CD4-positive, alpha-beta memory T cell (primary cell): ENCODE measurements at regions not wholly inside any gene's neighbourhood (a gene's known extent, or its start where the extent isn't known, plus 50 kb on each side); places are given as distances from the start of the nearest gene placed in this dataset.
"Not testable (repeated sequence)": the region's sequence is repeated elsewhere in the genome, so short reads cannot be mapped to it uniquely, and the experiment has no call there.

Source experiments
- CTCF ChIA-PET: fragments of 350-600 bp; sonication (Branson Sonifier 250); formaldehyde crosslinking; loops from one replicate; lab custom pipeline; 2021; ENCODE audit warnings: inconsistent platforms; ENCODE audit not compliant: partially characterized antibody; lab: Charles Lee
- POLR2A ChIA-PET: fragments of 350-600 bp; sonication (Branson Sonifier 250); formaldehyde crosslinking; loops from one replicate; lab custom pipeline; 2021; ENCODE audit not compliant: partially characterized antibody; lab: Charles Lee
- DNase-seq, 5 donors: peaks; one replicate each; pipeline versions ENCODE4 v3.0.0 to v3.0.0-alpha.2; 2020 to 2022; ENCODE audit warnings: mixed read lengths in 1 of 5
- H3K27ac ChIP-seq: one replicate; pipeline ENCODE4 v1.7.0; 2013; ENCODE audit warnings: low read depth, low read length
- H3K27me3 ChIP-seq: 2 replicates; pipeline ENCODE4 v1.7.0; 2013; ENCODE audit warnings: mild to moderate bottlenecking, low read length, moderate library complexity; ENCODE audit not compliant: insufficient read depth
- H3K36me3 ChIP-seq: 2 replicates; pipeline ENCODE4 v1.7.0; 2013; ENCODE audit warnings: mild to moderate bottlenecking, low read length, moderate library complexity; ENCODE audit not compliant: insufficient read depth
- H3K4me1 ChIP-seq: 2 replicates; pipeline ENCODE4 v1.7.0; 2013; ENCODE audit warnings: mild to moderate bottlenecking, low read length, moderate library complexity; ENCODE audit not compliant: insufficient read depth
- H3K4me3 ChIP-seq, 2 donors: one replicate each; pipeline ENCODE4 v1.7.0; 2013; ENCODE audit warnings: low read length in 2 of 2, mild to moderate bottlenecking in 1 of 2
- H3K9me3 ChIP-seq, 2 donors: one replicate each; pipeline ENCODE4 v1.7.0; 2013; ENCODE audit warnings: low read length in 2 of 2, control low read depth in 1 of 2; ENCODE audit not compliant: control insufficient read depth in 1 of 2
- H3K27ac Mint-ChIP-seq, 7 donors: one replicate each; pipeline ENCODE4 v1.8.0; 2020 to 2021; ENCODE audit warnings: mixed read lengths in 7 of 7, mild to moderate bottlenecking in 6 of 7, inconsistent platforms in 3 of 7, moderate library complexity in 3 of 7
- H3K27me3 Mint-ChIP-seq, 2 donors: one replicate each; pipeline ENCODE4 v1.8.0; 2020 to 2021; ENCODE audit warnings: mixed read lengths in 2 of 2
- H3K36me3 Mint-ChIP-seq, 2 donors: one replicate each; pipeline ENCODE4 v1.8.0; 2020 to 2021; ENCODE audit warnings: mixed read lengths in 2 of 2, inconsistent platforms in 1 of 2, mild to moderate bottlenecking in 1 of 2
- H3K4me1 Mint-ChIP-seq, 4 donors: one replicate each; pipeline ENCODE4 v1.8.0; 2020 to 2021; ENCODE audit warnings: mixed read lengths in 4 of 4, mild to moderate bottlenecking in 1 of 4
- H3K4me3 Mint-ChIP-seq, 8 donors: one replicate each; pipeline ENCODE4 v1.8.0; 2020 to 2021; ENCODE audit warnings: mixed read lengths in 8 of 8, mild to moderate bottlenecking in 7 of 8, moderate library complexity in 6 of 8, inconsistent platforms in 3 of 8
- H3K9me3 Mint-ChIP-seq, 8 donors: one replicate each; pipeline ENCODE4 v1.8.0; 2020 to 2021; ENCODE audit warnings: mixed read lengths in 8 of 8, mild to moderate bottlenecking in 5 of 8, inconsistent platforms in 3 of 8, moderate library complexity in 1 of 8
- intact Hi-C: fragments of 100-400 bp; cut with micrococcal nuclease; formaldehyde crosslinking; loops from one replicate; pipeline ENCODE4 v1.15.1; 2023

DNA sequence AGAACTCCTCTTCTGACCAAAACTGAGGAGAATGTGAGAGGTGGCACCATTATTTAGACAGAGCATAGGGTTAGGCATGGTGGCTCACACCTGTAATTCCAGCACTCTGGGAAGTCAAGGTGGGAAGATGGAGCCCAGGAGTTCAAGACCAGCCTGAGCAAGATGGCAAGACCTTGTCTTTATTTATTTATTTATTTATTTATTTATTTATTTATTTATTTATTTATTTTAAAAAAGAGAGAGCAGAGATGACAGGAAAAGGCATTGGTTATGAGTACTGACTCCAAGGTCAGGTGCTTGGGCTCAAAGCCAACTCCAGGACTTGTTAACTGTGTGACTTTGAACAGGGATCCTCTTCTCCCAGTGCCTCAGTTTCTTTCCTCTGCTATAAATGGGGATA is 217.7 kb downstream of the MEX3B start:
- Mint-ChIP-seq H3K4me3 (no peak overlapping the region), H3K9me3 (peaks cover 0 to 2% (median 0%) of the 10 kb centered on the region in 8 donors), H3K4me1 (no peaks in the 10 kb centered on the region), H3K27ac (no peak overlapping the region), H3K27me3 (peaks cover 2 to 7% of the 10 kb centered on the region in 2 donors), H3K36me3 (no peaks in the 10 kb centered on the region)
- ChIA-PET CTCF (no interaction called here), POLR2A (no interaction called here)
- Histone ChIP-seq H3K4me3 (no peak overlapping the region), H3K27me3 (no peaks in the 10 kb centered on the region), H3K36me3 (no peaks in the 10 kb centered on the region), H3K4me1 (no peaks in the 10 kb centered on the region), H3K27ac (no peak overlapping the region), H3K9me3 (no peaks in the 10 kb centered on the region)
- intact Hi-C loops: no loop called here
- no peak for DNase-seq

DNA sequence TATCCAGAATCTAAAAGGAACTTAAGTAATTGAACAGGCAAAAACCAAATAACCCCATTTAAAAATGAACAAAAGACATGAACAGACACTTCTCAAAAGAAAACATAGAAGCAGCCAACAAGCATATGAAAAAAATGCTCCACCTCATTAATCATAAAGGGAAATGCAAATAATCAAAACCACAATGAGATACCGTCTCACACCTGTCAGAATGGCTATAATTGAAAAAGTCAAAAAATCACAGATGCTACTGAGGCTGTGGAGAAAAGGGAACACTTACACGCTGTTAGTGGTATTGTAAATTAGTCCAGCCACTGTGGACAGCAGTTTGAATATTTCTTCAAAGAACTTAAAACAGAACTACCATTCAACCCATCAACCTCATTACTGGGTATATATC is 220.7 kb downstream of the MEX3B start:
- intact Hi-C loops: no loop called here
- no peak overlapping the region for H3K27ac Mint-ChIP-seq
- Histone ChIP-seq H3K9me3 (no peaks in the 10 kb centered on the region), H3K36me3 (no peaks in the 10 kb centered on the region), H3K27ac (no peak overlapping the region), H3K4me3 (no peak overlapping the region), H3K27me3 (no peaks in the 10 kb centered on the region), H3K4me1 (no peaks in the 10 kb centered on the region)
- ChIA-PET POLR2A (no interaction called here), CTCF (no interaction called here)
- no peak for DNase-seq
- H3K9me3 Mint-ChIP-seq: peaks cover 0 to 3% (median 0%) of the 10 kb centered on the region in 8 donors
- H3K4me1 Mint-ChIP-seq: no peaks in the 10 kb centered on the region
- no peaks in the 10 kb centered on the region for H3K36me3 Mint-ChIP-seq
- H3K27me3 Mint-ChIP-seq: peaks cover 5 to 10% of the 10 kb centered on the region in 2 donors
- no peak overlapping the region for H3K4me3 Mint-ChIP-seq

DNA sequence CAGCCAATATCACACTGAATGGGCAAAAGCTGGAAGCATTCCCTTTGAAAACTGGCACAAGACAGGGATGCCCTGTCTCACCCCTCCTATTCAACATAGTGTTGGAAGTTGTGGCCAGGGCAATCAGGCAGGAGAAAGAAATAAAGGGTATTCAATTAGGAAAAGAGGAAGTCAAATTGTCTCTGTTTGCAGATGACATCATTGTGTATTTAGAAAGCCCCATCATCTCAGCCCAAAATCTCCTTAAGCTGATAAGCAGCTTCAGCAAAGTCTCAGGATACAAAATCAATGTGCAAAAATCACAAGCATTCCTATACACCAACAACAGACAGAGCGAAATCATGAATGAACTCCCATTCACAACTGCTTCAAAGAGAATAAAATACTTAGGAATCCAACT is 223.2 kb downstream of the MEX3B start:
- H3K4me1 ChIP-seq, H3K27ac Mint-ChIP-seq, H3K27ac ChIP-seq, POLR2A ChIA-PET, H3K4me3 ChIP-seq, H3K36me3 Mint-ChIP-seq, H3K9me3 Mint-ChIP-seq, H3K27me3 ChIP-seq, H3K36me3 ChIP-seq, CTCF ChIA-PET, H3K9me3 ChIP-seq, DNase-seq, H3K4me1 Mint-ChIP-seq, intact Hi-C loops, H3K4me3 Mint-ChIP-seq: not testable (repeated sequence)
- H3K27me3 Mint-ChIP-seq: peaks cover 11 to 17% of the 10 kb centered on the region in 2 donors

DNA sequence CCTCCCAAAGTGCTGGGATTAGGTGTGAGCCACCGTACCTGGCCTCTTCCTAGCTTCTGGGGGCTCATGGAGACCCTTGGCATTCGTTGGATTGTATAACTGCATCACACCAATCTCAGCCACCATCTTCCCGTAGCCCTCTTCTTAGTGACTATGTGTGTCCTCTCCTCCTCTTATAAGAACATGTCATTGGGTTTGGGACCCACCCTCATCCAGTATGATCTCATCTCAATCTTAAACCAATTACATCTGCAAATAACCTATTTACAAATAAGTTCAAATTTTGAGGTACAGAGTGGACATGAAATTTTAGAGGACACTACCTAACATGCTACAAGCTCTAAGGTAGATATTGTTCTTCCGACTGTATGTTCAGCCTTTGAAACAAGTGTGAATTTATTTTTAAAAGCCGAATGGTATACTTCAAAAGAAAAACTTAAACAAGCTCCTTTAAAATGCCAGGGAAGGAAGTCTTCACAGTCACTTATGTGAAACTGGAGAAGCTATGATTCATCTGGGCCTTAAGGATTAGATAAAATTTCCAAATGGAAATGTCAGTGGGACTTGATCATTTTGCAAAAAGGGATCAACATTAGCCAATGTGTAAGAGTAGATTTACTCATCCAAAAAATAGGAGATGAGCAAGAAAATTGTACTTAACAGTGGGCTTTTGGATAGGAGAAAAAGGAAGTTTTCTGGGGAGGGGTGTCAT is 225.7 kb downstream of the MEX3B start:
- no peaks in the 10 kb centered on the region for H3K4me1 Mint-ChIP-seq
- intact Hi-C loops: no loop called here
- H3K4me3 Mint-ChIP-seq: no peak overlapping the region
- POLR2A ChIA-PET: no interaction called here
- H3K27ac Mint-ChIP-seq: no peak overlapping the region
- H3K9me3 ChIP-seq: no peaks in the 10 kb centered on the region
- H3K27ac ChIP-seq: no peak overlapping the region
- H3K27me3 Mint-ChIP-seq: peaks cover 11 to 21% of the 10 kb centered on the region in 2 donors
- H3K36me3 Mint-ChIP-seq: no peaks in the 10 kb centered on the region
- H3K9me3 Mint-ChIP-seq: peaks cover 0 to 3% (median 0%) of the 10 kb centered on the region in 8 donors
- no peaks in the 10 kb centered on the region for H3K27me3 ChIP-seq
- no peak overlapping the region for H3K4me3 ChIP-seq
- H3K4me1 ChIP-seq: no peaks in the 10 kb centered on the region
- CTCF ChIA-PET: interaction anchor here (0.5 kb wide), 1 partner anchor 126 kb away, joined by 3 read pairs; no protein-coding TSS in a partner anchor
- H3K36me3 ChIP-seq: no peaks in the 10 kb centered on the region
- no peak for DNase-seq

DNA sequence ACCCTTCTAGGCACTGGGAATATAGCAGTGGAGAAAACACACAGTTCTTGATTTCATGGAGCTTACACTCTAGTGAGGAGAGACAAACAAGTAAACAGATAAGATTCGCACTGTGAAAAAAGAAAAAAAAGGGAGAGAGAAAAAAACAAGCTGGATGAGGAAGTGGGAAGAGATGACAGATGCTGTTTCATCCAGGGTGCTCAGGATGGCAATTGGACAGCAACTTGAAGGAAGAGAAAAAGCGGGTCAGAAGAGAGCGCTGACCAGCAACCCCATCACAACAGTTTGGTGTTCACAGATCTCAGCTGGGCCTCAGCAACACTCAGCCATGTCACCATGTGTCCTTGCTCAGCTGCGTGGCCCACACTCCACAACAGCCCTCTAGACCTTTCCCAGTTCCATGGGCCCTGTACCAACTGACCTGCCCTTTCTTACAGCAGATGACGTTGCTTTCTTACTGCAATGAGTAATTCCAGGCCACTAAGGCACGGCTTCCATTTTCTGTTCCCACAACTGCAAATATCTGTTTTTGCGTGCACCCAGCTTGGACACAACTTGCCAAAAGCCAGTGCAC is 230.8 kb downstream of the MEX3B start:
- no peaks in the 10 kb centered on the region for H3K4me1 ChIP-seq
- no peak overlapping the region for H3K27ac Mint-ChIP-seq
- H3K4me3 Mint-ChIP-seq: no peak overlapping the region
- H3K9me3 Mint-ChIP-seq: peaks cover 0 to 2% (median 0%) of the 10 kb centered on the region in 8 donors
- no peaks in the 10 kb centered on the region for H3K4me1 Mint-ChIP-seq
- no peaks in the 10 kb centered on the region for H3K9me3 ChIP-seq
- H3K36me3 Mint-ChIP-seq: no peaks in the 10 kb centered on the region
- peaks cover 10 to 14% of the 10 kb centered on the region in 2 donors for H3K27me3 Mint-ChIP-seq
- no peak overlapping the region for H3K27ac ChIP-seq
- H3K36me3 ChIP-seq: no peaks in the 10 kb centered on the region
- no peaks in the 10 kb centered on the region for H3K27me3 ChIP-seq
- intact Hi-C loops: no loop called here
- ChIA-PET CTCF (no interaction called here), POLR2A (no interaction called here)
- no peak overlapping the region for H3K4me3 ChIP-seq
- no peak for DNase-seq

DNA sequence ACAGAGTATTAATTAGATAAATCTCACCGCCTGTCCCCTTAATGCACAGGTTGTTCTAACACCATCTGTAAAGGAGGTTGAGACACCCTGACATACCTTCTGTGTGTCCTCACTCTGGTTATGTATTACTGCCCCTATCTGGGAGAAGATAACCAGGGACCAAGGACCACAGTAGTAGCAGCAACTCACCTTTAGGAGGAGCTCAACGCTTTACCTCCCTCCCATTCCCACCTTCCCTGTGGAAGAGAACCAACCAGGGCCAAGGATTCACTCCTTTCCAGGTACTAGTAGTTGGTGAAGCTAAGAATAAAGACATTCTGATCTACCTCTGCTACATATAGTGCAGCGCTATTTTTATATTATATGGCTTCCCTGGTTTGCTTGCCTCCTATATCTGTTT is 232.6 kb downstream of the MEX3B start:
- intact Hi-C loops: no loop called here
- ChIA-PET CTCF (no interaction called here), POLR2A (no interaction called here)
- DNase-seq: no peak
- Histone ChIP-seq H3K9me3 (no peaks in the 10 kb centered on the region), H3K4me3 (no peak overlapping the region), H3K36me3 (no peaks in the 10 kb centered on the region), H3K27ac (no peak overlapping the region), H3K27me3 (no peaks in the 10 kb centered on the region), H3K4me1 (no peaks in the 10 kb centered on the region)
- H3K4me3 Mint-ChIP-seq: no peak overlapping the region
- H3K9me3 Mint-ChIP-seq: no peaks in the 10 kb centered on the region
- no peaks in the 10 kb centered on the region for H3K36me3 Mint-ChIP-seq
- H3K27ac Mint-ChIP-seq: no peak overlapping the region
- H3K4me1 Mint-ChIP-seq: no peaks in the 10 kb centered on the region
- H3K27me3 Mint-ChIP-seq: peaks cover 6 to 9% of the 10 kb centered on the region in 2 donors

DNA sequence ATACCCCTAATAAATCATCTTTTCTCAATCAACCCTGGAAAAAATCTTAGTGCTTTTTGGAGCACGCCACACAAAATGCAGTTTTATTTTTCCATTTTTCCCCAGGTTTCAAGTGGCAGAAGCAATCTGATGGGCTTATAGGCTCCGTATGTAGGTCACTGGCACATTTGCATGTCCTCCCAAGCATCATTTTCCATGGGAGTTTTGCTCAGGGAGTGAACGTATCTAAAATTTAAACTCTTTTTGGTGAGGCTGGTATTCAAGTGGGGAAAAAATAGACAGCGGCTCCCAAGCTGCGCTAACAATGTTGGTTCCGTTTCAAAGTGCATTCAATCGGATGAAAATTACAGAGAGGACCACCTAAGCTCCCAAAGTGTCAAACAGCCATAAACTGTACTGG is 233.4 kb downstream of the MEX3B start:
- Histone ChIP-seq H3K27me3 (no peaks in the 10 kb centered on the region), H3K4me3 (no peak overlapping the region), H3K27ac (no peak overlapping the region), H3K4me1 (no peaks in the 10 kb centered on the region), H3K36me3 (no peaks in the 10 kb centered on the region), H3K9me3 (no peaks in the 10 kb centered on the region)
- Mint-ChIP-seq H3K4me1 (no peaks in the 10 kb centered on the region), H3K27ac (no peak overlapping the region), H3K27me3 (peaks cover 5% of the 10 kb centered on the region in 2 donors), H3K36me3 (no peaks in the 10 kb centered on the region), H3K4me3 (no peak overlapping the region), H3K9me3 (no peaks in the 10 kb centered on the region)
- ChIA-PET CTCF (no interaction called here), POLR2A (no interaction called here)
- intact Hi-C loops: no loop called here
- DNase-seq: no peak
